SK-N-SH (cell line): ENCODE measurements at regions not wholly inside any gene's neighbourhood (a gene's known extent, or its start where the extent isn't known, plus 50 kb on each side); places are given as distances from the start of the nearest gene placed in this dataset.

Experiments used
- CTCF ChIA-PET: fragments of 300-600, 350-600 bp; formaldehyde crosslinking; extraction: SDS; loops from one replicate; lab custom pipeline; 2021; lab: Yijun Ruan, JAX
- POLR2A ChIA-PET: fragments of 350-600 bp; sonication (Branson Sonifier 250); formaldehyde crosslinking; extraction: SDS; loops from one replicate; lab custom pipeline; 2020; ENCODE audit warnings: antibody characterized with exemption, inconsistent platforms; lab: Yijun Ruan, JAX
- DNase-seq: peaks from one replicate; pipeline ENCODE4 v3.0.0; 2012
- H2AFZ ChIP-seq: fragments of 200-600 bp; sonication (generic); 2 replicates; pipeline ENCODE4 v1.8.1; 2016; ENCODE audit warnings: antibody characterized with exemption, mild to moderate bottlenecking, low read depth
- H3F3A ChIP-seq: fragments of 200-600 bp; sonication (generic); replicated peaks from 2 replicates; pipeline ENCODE3; 2016; ENCODE audit warnings: antibody characterized with exemption, mild to moderate bottlenecking; ENCODE audit not compliant: insufficient read depth
- H3K27ac ChIP-seq, 2 experiments: fragments of 200-500 bp in 1 of 2; fragments of 200-600 bp in 1 of 2; sonication (Bioruptor generic) in 1 of 2; sonication (generic), shearing (Covaris generic) in 1 of 2; 2 replicates each; pipeline versions ENCODE4 v1.5.1 to v1.6.1; 2014 to 2016; ENCODE audit warnings: low read depth in 2 of 2, inconsistent platforms in 1 of 2, low read length in 1 of 2, mild to moderate bottlenecking in 1 of 2, mixed read lengths in 1 of 2
- H3K27me3 ChIP-seq: fragments of 200-600 bp; sonication (generic), shearing (Covaris generic); 2 replicates; pipeline ENCODE4 v1.6.1; 2016; ENCODE audit warnings: mixed run types; ENCODE audit not compliant: insufficient read depth
- H3K36me3 ChIP-seq, 2 experiments: fragments of 200-500 bp in 1 of 2; fragments of 200-600 bp in 1 of 2; sonication (Bioruptor generic) in 1 of 2; sonication (generic) in 1 of 2; replicated peaks in 1 of 2; 2 replicates each; pipeline versions ENCODE3 to v1.5.1; 2014 to 2016; ENCODE audit warnings: low read length in 1 of 2, mild to moderate bottlenecking in 1 of 2; ENCODE audit not compliant: insufficient read depth in 2 of 2, control insufficient read depth in 1 of 2
- H3K4me1 ChIP-seq, 2 experiments: fragments of 200-500 bp in 1 of 2; fragments of 200-600 bp in 1 of 2; sonication (Bioruptor generic) in 1 of 2; sonication (generic), shearing (Covaris generic) in 1 of 2; 2 replicates each; pipeline versions ENCODE4 v1.5.1 to v1.6.1; 2014 to 2016; ENCODE audit warnings: low read depth in 1 of 2, low read length in 1 of 2, mixed run types in 1 of 2; ENCODE audit not compliant: insufficient read depth in 2 of 2, control insufficient read depth in 1 of 2
- H3K4me2 ChIP-seq: fragments of 200-600 bp; sonication (generic), shearing (Covaris generic); 2 replicates; pipeline ENCODE4 v1.6.1; 2017; ENCODE audit warnings: mixed run types
- H3K4me3 ChIP-seq, 2 experiments: fragments of 200-500 bp in 1 of 2; fragments of 200-600 bp in 1 of 2; sonication (Bioruptor generic) in 1 of 2; sonication (generic), shearing (Covaris generic) in 1 of 2; 2 replicates each; pipeline versions ENCODE4 v1.5.1 to v1.8.1; 2014 to 2016; ENCODE audit warnings: low read depth in 2 of 2, inconsistent platforms in 1 of 2, low read length in 1 of 2, mild to moderate bottlenecking in 1 of 2, mixed read lengths in 1 of 2, moderate library complexity in 1 of 2
- H3K79me2 ChIP-seq: fragments of 200-600 bp; sonication (generic); 2 replicates; pipeline ENCODE4 v1.8.1; 2017; ENCODE audit warnings: mild to moderate bottlenecking; ENCODE audit not compliant: insufficient read depth
- H3K9ac ChIP-seq: fragments of 200-600 bp; sonication (generic); 2 replicates; pipeline ENCODE4 v1.6.1; 2017; ENCODE audit warnings: mixed run types
- H3K9me2 ChIP-seq: fragments of 200-600 bp; sonication (generic); 2 replicates; pipeline ENCODE4 v1.6.1; 2017; ENCODE audit warnings: mixed run types
- H3K9me3 ChIP-seq: fragments of 200-600 bp; sonication (generic); 2 replicates; pipeline ENCODE4 v1.6.1; 2017; ENCODE audit warnings: mixed run types, mild to moderate bottlenecking, moderate library complexity
- H4K20me1 ChIP-seq: fragments of 200-600 bp; sonication (generic); 2 replicates; pipeline ENCODE4 v1.6.1; 2017; ENCODE audit warnings: mild to moderate bottlenecking, mixed run types; ENCODE audit not compliant: insufficient read depth
- CTCF ChIP-seq: fragments of 200-600 bp; sonication (generic); IDR thresholded peaks from 2 replicates; pipeline ENCODE4 v1.6.1; 2017; ENCODE audit warnings: antibody characterized with exemption, mild to moderate bottlenecking, moderate library complexity
- ELF1 ChIP-seq: IDR thresholded peaks from 2 replicates; pipeline ENCODE4 v1.4.0; 2012
- EP300 ChIP-seq, 2 experiments: IDR thresholded peaks; 2 replicates each; pipeline versions ENCODE4 v1.4.0 to v1.6.1; 2012; ENCODE audit warnings: borderline replicate concordance in 1 of 2, low read depth in 1 of 2, low read length in 1 of 2
- EZH2phosphoT487 ChIP-seq: fragments of 200-600 bp; sonication (generic); IDR thresholded peaks from 2 replicates; pipeline ENCODE4 v1.6.1; 2017; ENCODE audit warnings: low read depth, mixed run types, mild to moderate bottlenecking, antibody characterized with exemption, moderate library complexity, borderline replicate concordance
- FOSL2 ChIP-seq: IDR thresholded peaks from 2 replicates; pipeline ENCODE4 v1.4.0; 2012; ENCODE audit warnings: low read depth, mild to moderate bottlenecking, moderate library complexity, borderline replicate concordance
- FOXJ3 ChIP-seq: sonication (generic); formaldehyde crosslinking; IDR thresholded peaks from 2 replicates; pipeline ENCODE4 v1.5.1; 2020; ENCODE audit warnings: mild to moderate bottlenecking, missing genetic modification reagents
- FOXM1 ChIP-seq: IDR thresholded peaks from 2 replicates; pipeline ENCODE4 v1.4.0; 2012; ENCODE audit warnings: low read depth, mild to moderate bottlenecking
- GABPA ChIP-seq: IDR thresholded peaks from 2 replicates; pipeline ENCODE4 v1.4.0; 2012; ENCODE audit warnings: low read depth, mild to moderate bottlenecking
- GATA2 ChIP-seq: sonication (generic); formaldehyde crosslinking; IDR thresholded peaks from 2 replicates; pipeline ENCODE4 v1.5.0; 2020; ENCODE audit warnings: mild to moderate bottlenecking, missing genetic modification reagents
- JUND ChIP-seq: IDR thresholded peaks from 2 replicates; pipeline ENCODE4 v1.4.0; 2012
- MAX ChIP-seq: IDR thresholded peaks from 2 replicates; pipeline ENCODE4 v1.4.0; 2012; ENCODE audit warnings: low read depth
- MXI1 ChIP-seq: IDR thresholded peaks from 2 replicates; pipeline ENCODE4 v1.6.1; 2012; ENCODE audit warnings: mild to moderate bottlenecking, low read depth, low read length, improper control_type of control experiment
- NFIC ChIP-seq: IDR thresholded peaks from 2 replicates; pipeline ENCODE4 v1.4.0; 2012; ENCODE audit warnings: borderline replicate concordance
- POLR2AphosphoS5 ChIP-seq: IDR thresholded peaks from 2 replicates; pipeline ENCODE4 v1.6.1; 2012; ENCODE audit warnings: low read depth, low read length
- RAD21 ChIP-seq: IDR thresholded peaks from 2 replicates; pipeline ENCODE4 v1.6.1; 2012; ENCODE audit warnings: mild to moderate bottlenecking, low read length
- RCOR1 ChIP-seq: fragments of 150-350 bp; IDR thresholded peaks from 2 replicates; pipeline ENCODE4 v1.6.1; 2017; ENCODE audit warnings: antibody characterized with exemption, low read length
- RXRA ChIP-seq: IDR thresholded peaks from 2 replicates; pipeline ENCODE4 v1.4.0; 2012; ENCODE audit warnings: low read depth, mild to moderate bottlenecking, borderline replicate concordance
- SIN3A ChIP-seq: IDR thresholded peaks from 2 replicates; pipeline ENCODE4 v1.6.1; 2012; ENCODE audit warnings: low read depth, mild to moderate bottlenecking, low read length, moderate library complexity, borderline replicate concordance
- TAF1 ChIP-seq: IDR thresholded peaks from 2 replicates; pipeline ENCODE4 v1.6.1; 2012; ENCODE audit warnings: low read depth, mild to moderate bottlenecking, low read length, moderate library complexity, borderline replicate concordance
- TCF12 ChIP-seq: IDR thresholded peaks from 2 replicates; pipeline ENCODE4 v1.4.0; 2012
- TEAD4 ChIP-seq: IDR thresholded peaks from 2 replicates; pipeline ENCODE4 v1.4.0; 2012; ENCODE audit warnings: mild to moderate bottlenecking, borderline replicate concordance; ENCODE audit not compliant: insufficient read depth
- YY1 ChIP-seq: IDR thresholded peaks from 2 replicates; pipeline ENCODE4 v1.4.0; 2012; ENCODE audit warnings: low read depth, mild to moderate bottlenecking
- ZBTB33 ChIP-seq: IDR thresholded peaks from 2 replicates; pipeline ENCODE4 v1.4.0; 2012; ENCODE audit warnings: low read depth, borderline replicate concordance
- WGBS: methylation state at CpG from one replicate; pipeline ENCODE4 v1.1.6; 2017; ENCODE audit warnings: low lambda C conversion rate; 5-methylcytosine and 5-hydroxymethylcytosine counted together

GRCh38 chr18:70422391-70422965 lies 133.6 kb downstream of the SOCS6 start:
- Histone ChIP-seq H3K4me2 (peak overlapping the region; percentile 39), H2AFZ (no peak overlapping the region), H3F3A (peaks cover 27% of the 10 kb centered on the region), H3K9me2 (no peaks in the 10 kb centered on the region), H3K4me1 (peaks cover 12 to 34% of the 10 kb centered on the region in 2 experiments), H3K9ac (peak overlapping the region; percentile 18; the same call in 1 of the 2 replicates), H3K27me3 (no peaks in the 10 kb centered on the region)
- ChIA-PET POLR2A (no interaction called here), CTCF (interaction anchor here (3.9 to 4.8 kb wide), 2 partner anchors 11 to 227 kb away, joined by 17 to 33 read pairs; no protein-coding TSS in a partner anchor)
- DNase-seq, result no peak
- TF ChIP-seq POLR2AphosphoS5, result no peak
- TF ChIP-seq, all 33 proteins: peak for 0
- WGBS, result 50% methylated on average over 1 of the region's 1 CpG
- H3K27ac ChIP-seq, result peak overlapping the region; percentile 59 to 93; a peak in 3 of 4 replicates
- H4K20me1 ChIP-seq, result no peaks in the 10 kb centered on the region
- H3K36me3 ChIP-seq, result no peaks in the 10 kb centered on the region
- no peaks in the 10 kb centered on the region for H3K79me2 ChIP-seq
- no peak overlapping the region for H3K4me3 ChIP-seq
- no peaks in the 10 kb centered on the region for H3K9me3 ChIP-seq

GRCh38 chr18:70421471-70422390 lies 132.9 kb downstream of the SOCS6 start:
- H4K20me1 ChIP-seq, result no peaks in the 10 kb centered on the region
- no peak for DNase-seq
- TF ChIP-seq EZH2phosphoT487 (no peak), TCF12 (peak; percentile 98), MAX (peak; percentile 78), RAD21 (no peak; the same call in 1 of the 2 replicates), TEAD4 (peak; percentile 98), FOXM1 (peak; percentile 94; the same call in 1 of the 2 replicates), CTCF (no peak), FOSL2 (peak; percentile 98), NFIC (peak; percentile 99), JUND (peak; percentile 100), ZBTB33 (peak; percentile 85; the same call in 1 of the 2 replicates), ELF1 (peak; percentile 59; the same call in 1 of the 2 replicates), EP300 (IDR thresholded peaks at IDR 0.05; ENCODE audit: borderline replicate concordance in 1 of 2, low read depth in 1 of 2, low read length in 1 of 2) (peak; percentile 72 to 99; a peak in 3 of 4 replicates), TAF1 (peak; percentile 45; the same call in 1 of the 2 replicates), GATA2 (CRISPR knock-in tag) (no peak), SIN3A (peak; percentile 10; the same call in 1 of the 2 replicates), RCOR1 (peak; percentile 35; the same call in 1 of the 2 replicates), RXRA (peak; percentile 100), MXI1 (no peak), YY1 (no peak), FOXJ3 (CRISPR knock-in tag) (no peak), GABPA (peak; percentile 21; the same call in 1 of the 2 replicates)

More at GRCh38 chr18:70421471-70422390, 132.9 kb downstream of the SOCS6 start:
- Histone ChIP-seq H3K79me2 (no peaks in the 10 kb centered on the region), H3K27ac (peak overlapping the region; percentile 60 to 93; a peak in 3 of 4 replicates), H3K9ac (peak overlapping the region; percentile 58), H3K9me3 (no peaks in the 10 kb centered on the region), H3F3A (peaks cover 27% of the 10 kb centered on the region), H3K4me1 (peaks cover 12 to 34% of the 10 kb centered on the region in 2 experiments), H3K36me3 (no peaks in the 10 kb centered on the region), H3K9me2 (no peaks in the 10 kb centered on the region), H3K4me2 (peak overlapping the region; percentile 39), H3K27me3 (no peaks in the 10 kb centered on the region), H3K4me3 (no peak overlapping the region; a peak in 1 of 4 replicates), H2AFZ (no peak overlapping the region)
- ChIA-PET CTCF (interaction anchor here (3.9 to 4.8 kb wide), 2 partner anchors 12 to 226 kb away, joined by 17 to 33 read pairs; no protein-coding TSS in a partner anchor), POLR2A (no interaction called here)
- 36% methylated on average over 8 of the region's 8 CpGs for WGBS
